ENCODE measurements at regions not wholly inside any gene's neighbourhood (a gene's known extent, or its start where the extent isn't known, plus 50 kb on each side); places are given as distances from the start of the nearest gene placed in this dataset.

GRCh38 chr3:46120983-46121382 lies 87.1 kb downstream of the CCR1 start:
- in situ Hi-C loops (cut with HindIII; ENCODE audit: low pct_ligation_motif_present, low sequenced_read_pairs) = no loop called here
- Histone ChIP-seq H3K27me3 (replicated peaks) (no peaks in the 10 kb centered on the region), H3K27ac (no peak overlapping the region), H3K36me3 (replicated peaks) (no peaks in the 10 kb centered on the region), H3K4me3 (ENCODE audit: low read depth, low read length) (no peak overlapping the region)
- no peak for TF ChIP-seq CTCF (IDR thresholded peaks at IDR 0.05; ENCODE audit: low read depth, low read length, missing control alignments)
- no peak for DNase-seq

GRCh38 chr3:46119709-46120498 lies 88.2 kb downstream of the CCR1 start:
- H3K4me3 ChIP-seq (ENCODE audit: low read depth, low read length) = no peak overlapping the region
- no peak for TF ChIP-seq CTCF (IDR thresholded peaks at IDR 0.05; ENCODE audit: low read depth, low read length, missing control alignments)
- no peak for DNase-seq
- in situ Hi-C loops (cut with HindIII; ENCODE audit: low pct_ligation_motif_present, low sequenced_read_pairs) = no loop called here
- H3K27ac ChIP-seq = no peak overlapping the region
- H3K27me3 ChIP-seq (replicated peaks) = no peaks in the 10 kb centered on the region
- H3K36me3 ChIP-seq (replicated peaks) = no peaks in the 10 kb centered on the region

- Histone ChIP-seq H3K36me3 (replicated peaks) (no peaks in the 10 kb centered on the region), H3K27ac (no peak overlapping the region), H3K4me3 (ENCODE audit: low read depth, low read length) (no peak overlapping the region), H3K27me3 (replicated peaks) (no peaks in the 10 kb centered on the region)
- DNase-seq = no peak
- TF ChIP-seq CTCF (IDR thresholded peaks at IDR 0.05; ENCODE audit: low read depth, low read length, missing control alignments) = no peak
- in situ Hi-C loops (cut with HindIII; ENCODE audit: low pct_ligation_motif_present, low sequenced_read_pairs) = no loop called here
Measured at GRCh38 chr3:46119253-46119652, 88.9 kb downstream of the CCR1 start.

GRCh38 chr3:46116996-46117395 lies 89.7 kb upstream of the XCR1 start:
- in situ Hi-C loops (cut with HindIII; ENCODE audit: low pct_ligation_motif_present, low sequenced_read_pairs) = no loop called here
- Histone ChIP-seq H3K27ac (no peak overlapping the region), H3K36me3 (replicated peaks) (no peaks in the 10 kb centered on the region), H3K4me3 (ENCODE audit: low read depth, low read length) (no peak overlapping the region), H3K27me3 (replicated peaks) (no peaks in the 10 kb centered on the region)
- DNase-seq = no peak
- no peak for TF ChIP-seq CTCF (IDR thresholded peaks at IDR 0.05; ENCODE audit: low read depth, low read length, missing control alignments)

GRCh38 chr3:46114323-46114988 lies 87.2 kb upstream of the XCR1 start:
- Histone ChIP-seq H3K4me3 (ENCODE audit: low read depth, low read length) (no peak overlapping the region), H3K27me3 (replicated peaks) (no peaks in the 10 kb centered on the region), H3K36me3 (replicated peaks) (no peaks in the 10 kb centered on the region), H3K27ac (peak overlapping the region; percentile 55)
- in situ Hi-C loops (cut with HindIII; ENCODE audit: low pct_ligation_motif_present, low sequenced_read_pairs) = no loop called here
- peak; percentile 66 for DNase-seq
- no peak for TF ChIP-seq CTCF (IDR thresholded peaks at IDR 0.05; ENCODE audit: low read depth, low read length, missing control alignments)
